Heart right ventricle (tissue), 16 donors: ENCODE measurements at regions not wholly inside any gene's neighbourhood (a gene's known extent, or its start where the extent isn't known, plus 50 kb on each side); places are given as distances from the start of the nearest gene placed in this dataset.

Experiments used
- ATAC-seq, 8 donors: fragments of 200-7000 bp; cut with Tn5 transposase; one replicate each; pipeline ENCODE4 v1.9.1; 2020; ENCODE audit warnings: mild to moderate bottlenecking in 8 of 8, moderate library complexity in 8 of 8, moderate number of reproducible peaks in 1 of 8
- DNase-seq, 2 donors: peaks; one replicate each; pipeline ENCODE4 v3.0.0-alpha.2; 2020
- H3K27ac ChIP-seq, 10 donors: fragments of 200-600 bp; sonication (generic) in 2 of 10; one replicate each; pipeline versions ENCODE4 v1.5.0 to v1.8.0; 2020 to 2022; ENCODE audit warnings: mild to moderate bottlenecking in 3 of 10
- H3K27me3 ChIP-seq, 7 donors: fragments of 200-600 bp; one replicate each; pipeline ENCODE4 v1.8.0; 2021 to 2022; ENCODE audit warnings: mild to moderate bottlenecking in 2 of 7
- H3K36me3 ChIP-seq, 9 donors: fragments of 200-600 bp; sonication (generic) in 1 of 9; one replicate each; pipeline versions ENCODE4 v1.5.0 to v1.8.0; 2020 to 2022; ENCODE audit warnings: mild to moderate bottlenecking in 2 of 9
- H3K4me1 ChIP-seq, 9 donors: fragments of 200-600 bp; sonication (generic) in 1 of 9; one replicate each; pipeline versions ENCODE4 v1.5.0 to v1.8.0; 2020 to 2022; ENCODE audit warnings: mild to moderate bottlenecking in 4 of 9
- H3K4me3 ChIP-seq, 10 donors: fragments of 200-600 bp; sonication (generic) in 2 of 10; one replicate each; pipeline versions ENCODE4 v1.5.0 to v1.8.0; 2020 to 2022; ENCODE audit warnings: mild to moderate bottlenecking in 7 of 10, moderate library complexity in 2 of 10
- H3K9me3 ChIP-seq, 11 donors: fragments of 200-600 bp in 10 of 11; sonication (generic) in 2 of 11; one replicate each; pipeline versions ENCODE4 v1.5.0 to v1.8.0; 2013 to 2022; ENCODE audit warnings: mild to moderate bottlenecking in 2 of 11, control low read depth in 1 of 11, moderate library complexity in 1 of 11
- CTCF ChIP-seq, 9 donors: fragments of 200-600 bp; sonication (generic) in 2 of 9; IDR thresholded peaks; one replicate each; pipeline versions ENCODE4 v1.5.0 to v1.8.0; 2021 to 2022; ENCODE audit warnings: antibody characterized with exemption in 9 of 9, mild to moderate bottlenecking in 5 of 9, moderate library complexity in 1 of 9
- WGBS, 2 donors: extraction: QIAGEN DNeasy Blood & Tissue Kit; methylation state at CpG; one replicate each; pipeline ENCODE4 v1.1.7; 2013; ENCODE audit warnings: inconsistent platforms in 1 of 2; 5-methylcytosine and 5-hydroxymethylcytosine counted together
- intact Hi-C, 10 donors: fragments of 100-400 bp; cut with DNase I; formaldehyde crosslinking; loops; one replicate each; pipeline versions ENCODE4 v1.11.1 to v1.14.2; 2022
- donor health status: Arrhythmogenic right ventricular cardiomyopathy.
- donor health status: ischemic (EF 13 %, LVEDD 7.1; RV severe dilation, severe dysfunction).
- donor health status: healthy with polysubstance abuse.
- donor health status: DM: no; HTN: yes; CAD: no.
- donor health status: DM: no; HTN: no; CAD: no.
- donor health status: ischemic (EF 25% LVEDD 6.9; RV normal size, moderate dysfunction).
- donor health status: ischemic (EF 25% LVEDD 5.7; RV mildly dilated, moderate dysfunction).
- donor health status: healthy.
- donor health status: DM: yes; HTN: yes; CAD: no.
- donor health status: Ischemic cardiomyopathy.
- donor health status: ischemic (EF 35%, LVEDD 5.7; RV mildly dilated, moderate dysfunction).
- donor health status: nonischemic (EF 11% LVEDD 7.7; RV severe dilation, severe dysfunction).
- donor health status: DM: yes; HTN: yes; CAD: no.
- donor health status: PGD.
- donor health status: ischemic (EF 29% LVEDD 5.4; RV normal size, mild dysfunction).
- donor health status: nonischemic (EF 23%, LVEDD 6.1; RV moderate dilation, normal function).

GRCh38 chr1:187092104-187092503, 263.4 kb downstream of the PLA2G4A start:
- no peak for TF ChIP-seq CTCF (IDR thresholded peaks at IDR 0.05)
- H3K4me3 ChIP-seq: no peak overlapping the region
- intact Hi-C loops: no loop called here
- 89 to 93% methylated on average over 4 of the region's 4 CpGs for WGBS, 2 donors
- H3K27me3 ChIP-seq: no peaks in the 10 kb centered on the region
- ATAC-seq (no peak), DNase-seq (no peak)
- H3K4me1 ChIP-seq: no peaks in the 10 kb centered on the region
- H3K36me3 ChIP-seq: no peaks in the 10 kb centered on the region
- H3K27ac ChIP-seq: no peak overlapping the region
- H3K9me3 ChIP-seq: peaks cover 0 to 9% (median 0%) of the 10 kb centered on the region in 11 donors

GRCh38 chr1:187096689-187097088, 267.9 kb downstream of the PLA2G4A start:
- intact Hi-C loops: no loop called here
- no peak for TF ChIP-seq CTCF (IDR thresholded peaks at IDR 0.05)

GRCh38 chr1:187110351-187110750, 281.6 kb downstream of the PLA2G4A start:
- H3K4me1 ChIP-seq: no peaks in the 10 kb centered on the region
- ATAC-seq: no peak
- H3K27me3 ChIP-seq: no peaks in the 10 kb centered on the region
- no peak for DNase-seq
- intact Hi-C loops: no loop called here
- no peak overlapping the region for H3K27ac ChIP-seq
- H3K36me3 ChIP-seq: no peaks in the 10 kb centered on the region
- TF ChIP-seq CTCF (IDR thresholded peaks at IDR 0.05): no peak
- no peak overlapping the region for H3K4me3 ChIP-seq
- no peaks in the 10 kb centered on the region for H3K9me3 ChIP-seq

More at GRCh38 chr1:187096689-187097088, 267.9 kb downstream of the PLA2G4A start:
- no peak for DNase-seq
- H3K9me3 ChIP-seq: peaks cover 0 to 19% (median 0%) of the 10 kb centered on the region in 11 donors
- no peak overlapping the region for H3K4me3 ChIP-seq
- no peak overlapping the region for H3K27ac ChIP-seq
- no peaks in the 10 kb centered on the region for H3K4me1 ChIP-seq
- no peaks in the 10 kb centered on the region for H3K27me3 ChIP-seq
- H3K36me3 ChIP-seq: no peaks in the 10 kb centered on the region
- ATAC-seq: no peak
- WGBS, 2 donors: 46 to 52% methylated on average over 2 of the region's 2 CpGs

- H3K36me3 ChIP-seq: no peaks in the 10 kb centered on the region
Measured at GRCh38 chr1:187114792-187115191, 286.0 kb downstream of the PLA2G4A start.

More at GRCh38 chr1:187114792-187115191, 286.0 kb downstream of the PLA2G4A start:
- Histone ChIP-seq H3K27me3 (no peaks in the 10 kb centered on the region), H3K27ac (no peak overlapping the region), H3K4me1 (no peaks in the 10 kb centered on the region), H3K4me3 (no peak overlapping the region), H3K9me3 (no peaks in the 10 kb centered on the region)
- intact Hi-C loops: no loop called here
- no peak for TF ChIP-seq CTCF (IDR thresholded peaks at IDR 0.05)
- no peak for DNase-seq
- no peak for ATAC-seq
